ENCODE measurements at regions not wholly inside any gene's neighbourhood (a gene's known extent, or its start where the extent isn't known, plus 50 kb on each side); places are given as distances from the start of the nearest gene placed in this dataset.
"Not testable (repeated sequence)": the region's sequence is repeated elsewhere in the genome, so short reads cannot be mapped to it uniquely, and the experiment has no call there.

DNA sequence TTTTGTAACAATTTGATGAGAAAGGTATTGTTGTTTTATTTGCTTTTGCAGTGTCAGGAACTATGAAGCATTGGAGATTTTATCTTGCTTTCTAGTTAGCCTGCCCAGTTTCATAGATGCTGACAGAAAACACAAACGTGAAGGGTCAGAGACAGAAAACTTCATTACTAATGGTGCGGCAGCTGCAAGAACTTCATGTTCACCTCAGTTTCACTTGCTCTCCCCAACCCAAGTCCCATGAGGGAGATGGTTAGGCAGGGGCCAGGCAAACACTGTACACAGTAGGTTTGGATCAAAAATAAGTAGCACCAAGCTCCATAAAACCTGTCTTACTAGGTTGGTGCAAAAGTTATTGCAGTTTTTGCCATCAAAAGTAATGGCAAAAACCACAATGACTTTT is 550.2 kb upstream of the MIR17HG start:
- DNase-seq (ENCODE audit: low read depth in 2 of 2, low spot score in 1 of 2): no peak

DNA sequence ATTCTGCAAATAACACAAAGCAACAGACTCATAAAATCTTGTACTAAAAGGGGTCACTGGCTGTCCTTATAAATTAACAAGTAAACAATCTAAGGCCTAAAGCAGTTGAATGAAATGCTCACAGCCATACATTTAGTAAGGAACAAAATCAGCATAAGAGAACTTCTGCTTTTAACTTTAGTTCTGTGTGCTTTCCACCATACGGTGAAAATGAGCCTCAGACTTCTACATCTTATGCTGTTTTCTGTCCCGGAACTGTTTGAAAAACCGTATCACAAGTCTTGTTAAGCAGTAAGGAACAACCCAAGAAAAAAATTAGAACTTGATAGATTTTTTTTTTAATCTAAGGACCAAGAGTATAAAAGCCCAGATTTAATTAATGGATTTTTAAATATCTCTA is 549.1 kb upstream of the MIR17HG start:
- no peak for DNase-seq (ENCODE audit: low read depth in 2 of 2, low spot score in 1 of 2)

DNA sequence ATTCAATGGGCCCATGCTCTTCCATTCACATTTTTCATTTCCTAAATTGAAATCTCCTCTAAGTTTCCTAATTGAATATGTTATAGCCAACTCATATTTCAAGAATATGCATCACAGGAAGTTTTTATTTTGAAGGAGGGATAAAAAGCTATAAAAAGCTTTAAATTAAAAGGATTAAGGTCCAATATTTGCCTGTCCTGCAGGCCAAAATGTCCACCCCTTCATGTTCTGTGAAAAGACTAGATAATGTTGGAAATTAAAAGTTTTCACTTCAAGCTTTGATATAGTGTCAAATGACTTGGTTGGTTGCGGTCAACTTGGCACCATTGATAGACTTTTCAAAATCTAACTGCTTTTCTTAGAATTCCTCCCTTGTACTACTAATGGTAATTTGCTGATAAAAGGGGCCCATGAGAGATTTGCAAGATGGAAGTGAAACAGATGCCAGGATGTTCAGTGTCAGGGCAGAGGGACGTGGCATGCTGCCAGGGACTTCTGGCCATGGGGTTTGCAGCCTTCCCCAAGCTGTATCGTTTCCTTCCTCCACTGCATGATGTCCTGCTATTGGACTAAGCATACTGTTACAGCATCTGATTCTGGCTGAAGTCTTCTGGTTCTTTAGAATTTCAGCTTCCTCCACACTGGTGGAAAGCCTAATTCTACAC is 547.3 kb upstream of the MIR17HG start:
- DNase-seq (ENCODE audit: low read depth in 2 of 2, low spot score in 1 of 2): no peak

DNA sequence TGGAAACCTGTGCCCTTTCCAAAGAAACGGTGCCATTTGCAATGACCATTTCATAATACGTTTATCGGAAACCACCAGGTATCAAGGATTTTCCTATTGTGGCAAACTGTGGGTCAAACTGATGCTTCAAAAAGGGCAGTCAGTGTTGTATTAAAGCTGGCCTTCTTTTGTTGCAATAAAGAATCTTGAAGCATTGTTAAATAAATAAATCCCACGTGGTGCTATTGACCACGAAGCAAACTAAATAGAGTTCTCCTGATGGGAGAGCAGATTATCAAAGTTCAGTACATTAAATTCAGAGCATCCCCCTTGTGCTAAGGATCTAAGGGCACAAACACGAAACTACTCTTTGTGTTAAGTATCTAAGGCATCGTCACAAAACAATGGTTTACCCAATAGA is 545.9 kb upstream of the MIR17HG start:
- DNase-seq (ENCODE audit: low read depth in 2 of 2, low spot score in 1 of 2): no peak

DNA sequence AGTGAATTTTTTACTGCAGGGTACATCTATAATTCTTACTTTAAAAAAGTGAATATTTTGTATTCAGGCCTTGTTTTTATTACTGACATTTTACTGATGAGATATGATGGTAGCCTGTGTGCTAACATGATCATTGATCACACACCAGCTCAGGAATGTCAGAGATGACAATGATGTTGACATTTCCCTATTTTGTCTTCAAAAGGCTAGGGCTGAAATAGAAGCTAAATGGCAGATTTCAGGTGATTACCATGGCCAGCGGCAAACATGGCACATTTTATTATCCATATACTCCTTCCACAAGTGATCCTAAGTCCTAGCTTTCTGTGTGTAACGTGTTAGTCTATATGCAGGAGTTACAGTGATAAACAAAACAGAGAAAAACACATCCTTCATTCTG is 544.3 kb upstream of the MIR17HG start:
- no peak for DNase-seq (ENCODE audit: low read depth in 2 of 2, low spot score in 1 of 2)

DNA sequence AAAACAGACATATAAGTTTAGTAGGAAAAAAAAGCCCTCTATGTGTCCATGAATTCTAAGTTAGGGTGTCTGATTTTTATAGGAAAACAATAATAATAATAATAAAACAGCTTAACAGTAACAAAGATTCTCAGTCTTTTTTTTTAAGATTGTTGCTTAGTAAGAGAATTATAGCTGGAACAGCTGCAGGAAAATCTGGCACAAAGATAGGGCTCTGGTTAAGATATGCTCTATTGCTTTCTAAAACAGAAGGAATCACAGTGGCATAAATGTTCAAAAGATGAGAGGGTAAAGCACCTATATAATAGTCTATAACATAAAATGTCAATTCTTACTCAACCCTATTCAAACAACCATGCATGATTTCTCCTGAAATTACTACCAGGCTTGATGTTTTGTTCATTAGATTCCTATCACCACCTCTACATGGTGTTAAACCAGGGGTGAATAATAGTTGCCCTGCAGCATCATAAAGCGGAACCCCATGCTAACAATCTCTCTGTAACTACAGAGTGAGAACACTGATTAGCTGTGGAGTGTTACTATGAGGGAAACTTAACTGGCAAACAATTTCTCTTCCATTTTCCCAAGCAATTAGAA is 541.4 kb upstream of the MIR17HG start:
- DNase-seq (ENCODE audit: low read depth in 2 of 2, low spot score in 1 of 2): no peak

DNA sequence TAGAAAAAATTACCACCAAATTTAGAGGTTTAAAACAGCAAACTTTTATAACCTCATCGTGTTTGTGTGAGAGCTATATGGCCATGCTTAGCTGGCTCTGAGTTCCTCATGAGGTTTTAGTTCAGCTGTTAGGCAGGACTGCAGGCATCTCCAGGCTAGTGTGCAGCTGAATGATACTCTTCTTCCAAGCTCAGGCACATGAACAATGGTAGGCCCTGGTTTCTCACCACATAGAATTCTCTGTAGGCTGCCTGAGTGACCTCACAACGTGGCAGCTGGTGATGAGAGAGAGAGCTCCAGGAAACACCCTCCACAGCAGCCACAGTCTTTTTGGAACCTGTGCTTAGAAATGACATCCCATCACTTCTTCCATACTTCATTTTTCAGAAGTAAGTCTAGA is 540.6 kb upstream of the MIR17HG start:
- DNase-seq (ENCODE audit: low read depth in 2 of 2, low spot score in 1 of 2): no peak

DNA sequence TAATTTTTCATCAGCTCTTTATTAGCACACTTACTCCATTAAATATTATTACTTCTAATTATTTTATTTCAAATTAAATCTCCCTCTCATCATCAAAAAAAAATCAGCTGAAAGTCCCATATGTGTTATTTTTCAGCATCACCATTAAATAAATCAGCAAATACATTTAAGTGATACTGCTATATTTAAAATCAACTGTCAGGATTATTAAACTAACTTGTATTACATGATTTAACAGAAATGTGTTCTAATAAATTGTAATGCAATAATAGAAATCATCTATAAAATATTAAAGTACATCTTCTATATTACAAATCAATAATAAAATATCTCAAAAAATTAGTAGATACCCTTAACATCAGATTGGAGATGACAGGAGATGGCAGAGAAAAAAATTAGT is 538.6 kb upstream of the MIR17HG start:
- no peak for DNase-seq (ENCODE audit: low read depth in 2 of 2, low spot score in 1 of 2)

DNA sequence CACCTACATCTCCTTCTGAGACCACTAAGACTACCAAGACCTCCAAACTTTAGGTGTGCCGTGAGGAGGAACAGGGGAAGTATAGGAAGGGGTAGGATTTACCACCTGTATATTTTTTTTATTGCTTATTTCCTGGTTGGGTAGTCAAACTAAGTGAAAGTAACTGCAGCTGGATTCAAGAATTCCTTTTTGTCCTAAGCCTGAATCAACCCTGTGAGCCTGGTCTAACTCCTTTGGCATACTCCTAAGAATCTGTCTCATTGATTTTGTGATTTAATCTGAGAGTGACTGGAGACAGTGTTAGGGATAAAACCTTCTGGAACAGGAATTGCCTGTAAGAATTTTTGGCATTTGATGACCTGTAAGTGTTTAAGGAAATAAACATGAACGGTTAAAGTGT is 523.5 kb upstream of the MIR17HG start:
- no peak for DNase-seq (ENCODE audit: low read depth in 2 of 2, low spot score in 1 of 2)

DNA sequence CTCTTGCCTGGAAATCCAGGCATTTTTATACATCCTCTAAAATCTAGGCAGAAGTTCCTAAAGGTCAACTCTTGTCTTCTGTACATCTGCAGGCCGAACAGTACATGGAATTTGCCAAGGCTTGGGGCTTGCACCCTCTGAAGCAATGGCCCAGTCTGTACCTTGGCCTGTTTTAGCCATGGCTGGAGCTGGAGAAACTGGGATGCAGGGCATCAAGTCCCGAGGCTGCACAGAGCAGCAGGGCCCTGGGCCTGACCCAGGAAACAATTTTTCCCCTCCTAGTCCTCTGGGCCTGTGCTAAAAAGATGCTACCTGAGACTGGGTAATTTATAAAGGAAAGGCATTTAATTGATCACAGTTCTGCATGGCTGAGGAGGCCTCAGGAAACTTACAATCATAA is 520.8 kb upstream of the MIR17HG start:
- no peak for DNase-seq (ENCODE audit: low read depth in 2 of 2, low spot score in 1 of 2)

DNA sequence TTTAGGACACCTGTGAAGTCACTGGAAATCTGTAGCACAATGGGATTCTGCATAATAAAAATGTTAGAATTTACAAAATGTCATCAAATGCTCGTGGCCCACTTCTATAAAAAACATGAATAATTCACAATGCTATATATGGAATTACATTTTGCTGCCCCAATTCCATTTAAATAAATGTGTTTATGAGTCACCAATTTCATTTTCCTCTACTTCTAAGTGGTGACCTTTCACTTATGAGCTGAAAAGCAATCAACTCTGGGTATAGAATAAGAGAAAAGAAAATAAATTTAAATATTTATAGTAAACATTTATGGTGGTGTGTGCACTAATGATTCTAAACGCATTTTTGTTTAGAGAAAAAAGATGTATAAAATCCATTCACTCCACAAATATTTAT is 516.7 kb upstream of the MIR17HG start:
- DNase-seq (ENCODE audit: low read depth in 2 of 2, low spot score in 1 of 2): no peak

DNA sequence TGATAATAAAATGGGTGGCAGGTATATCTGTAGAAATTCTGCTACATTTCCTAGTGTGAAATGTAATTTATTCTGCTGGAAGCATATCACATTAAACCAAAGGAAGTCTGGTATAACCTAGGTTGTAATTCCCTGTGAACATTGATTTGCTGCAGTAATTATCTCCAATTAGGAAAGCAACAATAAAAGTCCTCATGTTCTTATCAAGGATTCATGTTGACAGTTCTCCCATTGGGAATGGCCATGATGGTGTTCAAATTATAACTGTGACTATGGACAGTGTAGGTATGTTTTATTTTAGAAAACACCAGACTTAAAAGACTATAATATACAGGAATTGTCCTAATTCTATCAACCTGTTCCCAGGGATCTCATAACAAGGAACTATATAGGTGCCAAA is 513.5 kb upstream of the MIR17HG start:
- no peak for DNase-seq (ENCODE audit: low read depth in 2 of 2, low spot score in 1 of 2)

DNA sequence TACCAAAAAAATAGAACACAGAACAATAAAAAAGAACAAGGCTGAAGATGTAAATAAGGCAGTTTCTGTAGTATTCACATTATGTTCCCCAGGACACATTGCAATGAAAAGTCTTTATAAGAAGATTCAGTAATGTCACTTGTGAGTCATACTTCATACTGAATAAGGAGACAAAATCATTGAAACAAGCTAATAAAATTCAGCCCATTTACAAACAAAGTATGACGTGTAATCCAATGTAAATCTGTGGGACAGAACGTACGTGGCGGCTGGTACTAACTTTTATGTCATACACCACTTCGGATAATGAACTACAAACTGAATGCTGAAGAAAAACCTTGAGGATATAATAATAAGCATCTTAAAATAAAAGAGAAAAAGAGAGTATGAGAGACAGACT is 512.8 kb upstream of the MIR17HG start:
- DNase-seq (ENCODE audit: low read depth in 2 of 2, low spot score in 1 of 2): no peak

DNA sequence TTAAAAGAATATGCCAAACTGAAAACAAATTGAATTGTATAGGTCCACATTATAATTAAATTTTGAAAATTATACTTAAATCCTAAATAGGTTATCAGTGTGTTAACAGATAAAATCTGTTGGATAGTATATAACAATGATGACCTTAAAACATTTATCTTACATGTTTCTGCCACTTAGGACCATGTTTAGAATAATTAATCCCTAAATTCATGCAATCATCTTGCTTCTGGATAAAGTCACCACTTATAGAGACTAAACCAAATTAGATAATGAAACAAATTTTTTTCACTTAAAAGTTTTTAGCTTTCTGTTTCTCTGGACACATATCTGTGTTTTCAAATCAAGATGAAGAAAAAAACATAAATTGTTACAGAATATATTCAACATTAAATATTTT is 511.7 kb upstream of the MIR17HG start:
- no peak for DNase-seq (ENCODE audit: low read depth in 2 of 2, low spot score in 1 of 2)

DNA sequence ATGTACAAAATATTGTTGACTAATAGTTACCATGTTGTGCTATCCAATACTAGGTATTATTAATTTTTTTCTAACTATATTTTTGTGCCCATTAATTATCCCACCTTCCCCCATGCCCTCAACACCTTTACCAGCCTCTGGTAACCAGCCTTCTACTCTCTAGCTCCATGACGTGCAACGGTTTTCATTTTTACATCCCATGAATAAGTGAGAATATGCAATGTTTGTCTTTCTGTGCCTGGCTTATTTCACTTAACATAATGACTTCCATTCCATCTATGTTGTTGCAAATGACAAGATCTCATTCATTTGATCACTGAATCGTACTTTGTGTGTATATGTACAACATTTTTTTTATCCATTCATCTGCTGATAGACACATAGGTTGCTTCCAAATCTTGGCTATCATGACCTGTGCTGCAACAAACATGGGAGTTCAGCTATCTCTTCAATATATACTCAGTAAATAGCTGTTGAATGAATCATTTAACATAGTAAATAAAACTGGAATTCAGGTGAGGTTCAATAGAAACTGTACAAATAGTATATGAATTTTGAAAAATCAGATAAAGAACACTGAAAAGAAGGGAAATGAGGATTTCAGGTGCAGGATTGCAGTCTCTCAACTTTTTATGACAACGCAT is 509.0 kb upstream of the MIR17HG start:
- DNase-seq (ENCODE audit: low read depth in 2 of 2, low spot score in 1 of 2): no peak

DNA sequence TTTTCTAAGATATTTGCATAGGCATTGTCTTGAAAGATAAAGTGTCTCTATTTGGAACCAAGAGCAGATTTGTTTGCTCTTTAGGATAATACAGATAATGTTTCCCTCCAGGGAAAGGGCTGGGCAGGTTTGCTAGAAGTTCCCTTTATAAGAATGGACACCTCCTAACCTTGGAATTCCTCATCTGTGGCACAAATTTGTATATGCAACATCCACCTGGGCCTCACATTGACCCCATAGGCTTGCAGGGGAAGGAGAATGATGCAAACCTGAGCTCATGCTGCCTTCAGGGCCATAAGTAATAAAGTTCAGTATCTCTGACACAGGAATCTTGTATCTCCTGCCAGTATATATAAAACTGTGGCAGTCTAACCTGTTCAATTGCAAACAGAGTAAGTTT is 508.4 kb upstream of the MIR17HG start:
- DNase-seq (ENCODE audit: low read depth in 2 of 2, low spot score in 1 of 2): no peak

DNA sequence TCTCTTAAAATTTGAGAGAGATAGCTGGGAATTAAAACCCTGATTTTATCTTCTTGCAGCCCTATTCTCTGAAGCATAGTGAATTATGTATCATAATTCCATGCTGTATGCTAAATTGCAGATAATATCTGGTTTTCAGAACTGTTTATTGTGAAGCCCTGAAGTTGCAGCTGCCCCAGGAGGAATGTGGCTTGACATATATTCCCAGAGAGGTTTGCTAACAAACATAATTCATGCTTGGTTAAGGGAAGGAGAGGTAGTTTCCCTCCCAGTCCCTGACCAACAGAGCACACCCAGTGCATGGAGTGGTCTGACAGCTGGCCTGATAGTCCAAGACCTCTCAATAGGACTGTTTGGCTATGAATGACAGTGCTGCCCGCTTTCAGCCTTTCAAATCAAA is 500.6 kb upstream of the MIR17HG start:
- no peak for DNase-seq (ENCODE audit: low read depth in 2 of 2, low spot score in 1 of 2)

DNA sequence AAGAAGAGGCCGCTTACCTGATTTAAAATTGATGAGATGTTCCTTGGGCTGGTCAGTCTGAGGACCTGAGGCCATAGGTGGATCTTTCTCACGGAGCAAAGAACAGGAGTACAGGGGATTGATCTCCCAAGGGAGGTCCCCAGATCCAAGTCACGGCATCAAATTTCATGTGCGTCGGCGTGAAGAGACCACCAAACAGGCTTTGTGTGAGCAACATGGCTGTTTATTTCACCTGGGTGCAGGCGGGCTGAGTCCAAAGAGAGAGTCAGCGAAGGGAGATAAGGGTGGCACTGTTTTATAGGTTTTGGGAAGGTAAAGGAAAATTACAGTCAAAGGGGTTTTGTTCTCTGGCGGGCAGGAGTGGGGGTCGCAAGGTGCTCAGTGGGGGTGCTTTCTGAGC is 493.8 kb upstream of the MIR17HG start:
- not testable (repeated sequence) for DNase-seq (ENCODE audit: low read depth in 2 of 2, low spot score in 1 of 2)

DNA sequence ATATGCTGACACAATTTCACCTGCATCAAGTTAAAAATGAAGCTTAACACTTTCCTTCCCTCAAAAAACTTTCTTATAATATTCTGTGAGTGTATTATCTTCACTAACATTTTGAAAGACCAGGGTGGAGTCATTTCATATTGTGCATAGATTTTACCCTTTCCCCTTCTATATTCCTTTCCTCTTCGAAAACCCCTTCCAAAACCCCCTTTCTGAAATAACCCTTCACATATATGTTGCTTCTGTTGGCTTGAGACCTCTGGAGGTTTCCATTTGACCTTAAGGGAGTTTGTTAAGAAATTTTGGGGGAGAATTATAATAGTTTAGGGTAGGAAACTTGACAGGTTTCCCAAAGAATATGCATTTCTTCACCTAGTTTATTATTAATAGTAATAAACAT is 489.6 kb upstream of the MIR17HG start:
- DNase-seq (ENCODE audit: low read depth in 2 of 2, low spot score in 1 of 2): no peak

DNA sequence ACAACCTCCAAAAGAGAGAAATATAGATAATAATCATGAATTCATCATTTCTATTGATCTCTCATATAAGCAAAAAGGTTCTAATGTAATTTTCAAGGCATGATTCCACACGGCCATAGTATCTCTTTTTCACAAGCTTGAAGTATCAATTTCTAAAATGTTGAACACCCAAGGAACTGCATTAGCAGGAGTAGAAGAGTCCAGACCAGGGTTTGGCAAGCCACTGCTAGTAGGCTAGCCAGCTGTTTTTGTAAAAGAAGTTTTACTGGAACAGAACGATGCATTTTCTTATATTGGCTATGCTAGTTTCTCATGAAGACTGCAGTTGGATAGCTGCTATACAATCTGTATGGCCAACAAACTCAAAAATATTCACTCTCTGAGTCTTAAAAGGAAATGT is 481.5 kb upstream of the MIR17HG start:
- DNase-seq (ENCODE audit: low read depth in 2 of 2, low spot score in 1 of 2): no peak

DNA sequence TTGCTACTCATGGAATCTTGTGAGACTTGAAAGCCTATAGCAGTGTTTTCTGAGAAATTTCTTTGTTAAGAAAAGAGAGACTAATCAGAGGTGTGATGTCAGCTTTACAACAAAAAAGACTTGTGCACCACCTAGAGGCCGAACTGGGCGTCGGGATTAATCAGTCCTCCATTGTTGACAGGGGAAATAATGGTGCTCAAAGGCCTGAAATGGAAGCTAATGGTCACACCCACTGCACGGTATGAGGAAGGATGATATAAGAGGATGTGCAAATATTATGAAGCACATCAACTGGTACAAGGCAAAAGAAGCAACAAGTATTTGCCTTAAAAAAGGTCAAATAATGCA is 480.2 kb upstream of the MIR17HG start:
- DNase-seq (ENCODE audit: low read depth in 2 of 2, low spot score in 1 of 2): no peak

DNA sequence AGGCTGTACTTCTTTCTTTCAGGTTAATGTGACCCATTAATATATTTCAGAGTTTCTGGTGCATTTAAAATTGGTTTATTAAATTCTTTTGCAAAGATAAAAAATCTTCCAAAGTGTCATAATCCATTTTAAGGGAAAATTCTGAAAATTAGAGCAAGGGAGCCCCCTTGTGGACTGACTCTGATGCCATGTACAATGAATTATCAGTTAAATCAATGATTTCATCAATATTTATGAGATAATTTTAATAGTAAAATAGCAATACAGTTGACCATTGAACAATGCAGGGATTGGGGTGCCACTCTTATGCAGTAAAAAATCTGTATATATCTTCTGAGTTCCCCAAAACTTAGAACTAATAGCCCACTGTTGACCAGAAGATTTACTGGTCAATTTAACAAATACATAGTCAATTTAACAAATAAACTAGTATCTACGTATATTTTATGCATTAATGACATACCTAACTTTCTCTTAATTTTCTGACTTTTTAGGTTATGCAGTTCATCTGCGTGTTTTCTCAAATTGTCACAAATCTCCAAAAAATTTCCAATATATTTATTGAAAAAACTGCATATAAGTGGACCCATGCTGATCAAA is 479.1 kb upstream of the MIR17HG start:
- DNase-seq (ENCODE audit: low read depth in 2 of 2, low spot score in 1 of 2): no peak

DNA sequence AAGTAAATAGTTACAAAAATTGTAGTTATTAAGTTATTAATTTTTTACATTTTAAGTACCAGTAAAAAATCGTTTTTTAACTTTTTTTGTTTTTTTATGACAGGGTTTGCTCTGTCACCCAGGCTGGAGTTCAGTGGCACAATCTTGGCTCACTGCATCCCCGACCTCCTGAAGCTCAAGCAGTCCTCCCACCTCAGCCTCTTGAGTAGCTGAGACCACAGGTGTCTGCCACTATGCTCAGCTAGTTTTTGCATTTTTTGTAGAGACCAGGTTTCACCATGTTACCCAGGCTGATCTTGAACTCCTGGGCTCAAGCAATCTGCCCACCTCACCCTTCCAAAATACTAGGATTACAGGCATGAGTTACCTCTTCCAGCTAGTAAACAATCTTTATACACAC is 477.9 kb upstream of the MIR17HG start:
- no peak for DNase-seq (ENCODE audit: low read depth in 2 of 2, low spot score in 1 of 2)
